ENCODE measurements at regions not wholly inside any gene's neighbourhood (a gene's known extent, or its start where the extent isn't known, plus 50 kb on each side); places are given as distances from the start of the nearest gene placed in this dataset.

GRCh38 chr3:150063237-150063636 lies 92.5 kb upstream of the PFN2 start:
- Histone ChIP-seq H3K79me2 (no peaks in the 10 kb centered on the region), H3K27me3 (no peaks in the 10 kb centered on the region), H3K4me3 (no peak overlapping the region), H3K4me2 (no peak overlapping the region), H4K20me1 (ENCODE audit: insufficient read depth, poor library complexity, severe bottlenecking) (no peaks in the 10 kb centered on the region), H2AFZ (no peak overlapping the region), H3K36me3 (replicated peaks; ENCODE audit: insufficient read depth, low read depth) (no peaks in the 10 kb centered on the region), H3K9me3 (ENCODE audit: low read depth) (no peaks in the 10 kb centered on the region), H3K9me2 (replicated peaks; ENCODE audit: insufficient read depth) (no peaks in the 10 kb centered on the region), H3K27ac (peak overlapping the region; percentile 56), H3K4me1 (ENCODE audit: insufficient read depth) (no peaks in the 10 kb centered on the region)
- WGBS (ENCODE audit: low lambda C conversion rate, missing lambda C conversion rate), result 92% methylated on average over 1 of the region's 1 CpG
- DNase-seq (ENCODE audit: low spot score), result no peak
- no peak for TF ChIP-seq EZH2 (IDR thresholded peaks at IDR 0.05; ENCODE audit: borderline replicate concordance)

GRCh38 chr3:150062492-150062891 lies 91.8 kb upstream of the PFN2 start:
- peak; percentile 28 for DNase-seq (ENCODE audit: low spot score)
- TF ChIP-seq EZH2phosphoT487 (IDR thresholded peaks at IDR 0.05; ENCODE audit: low read depth, severe bottlenecking, unreplicated experiment), result no peak
- no peak for TF ChIP-seq EZH2 (IDR thresholded peaks at IDR 0.05; ENCODE audit: borderline replicate concordance)
- no peak for TF ChIP-seq CTCF (IDR thresholded peaks at IDR 0.05; ENCODE audit: poor library complexity)
- 23% methylated on average over 6 of the region's 6 CpGs for WGBS (ENCODE audit: low lambda C conversion rate, missing lambda C conversion rate)
- H2AFZ ChIP-seq, result peak overlapping the region; percentile 12
- no peaks in the 10 kb centered on the region for H3K36me3 ChIP-seq (replicated peaks; ENCODE audit: insufficient read depth, low read depth)
- no peaks in the 10 kb centered on the region for H3K9me2 ChIP-seq (replicated peaks; ENCODE audit: insufficient read depth)
- H3K9me3 ChIP-seq (ENCODE audit: low read depth), result no peaks in the 10 kb centered on the region
- H3K4me3 ChIP-seq, result no peak overlapping the region
- peak overlapping the region; percentile 56 for H3K27ac ChIP-seq
- H4K20me1 ChIP-seq (ENCODE audit: insufficient read depth, poor library complexity, severe bottlenecking), result no peaks in the 10 kb centered on the region
- H3K27me3 ChIP-seq, result no peaks in the 10 kb centered on the region
- H3K79me2 ChIP-seq, result no peaks in the 10 kb centered on the region
- H3K4me1 ChIP-seq (ENCODE audit: insufficient read depth), result no peaks in the 10 kb centered on the region
- peak overlapping the region; percentile 65 for H3K4me2 ChIP-seq

- H3K27me3 ChIP-seq, result no peaks in the 10 kb centered on the region
- H3K79me2 ChIP-seq, result no peaks in the 10 kb centered on the region
- no peak for DNase-seq (ENCODE audit: low spot score)
- H3K4me2 ChIP-seq, result no peak overlapping the region
- no peak overlapping the region for H3K4me3 ChIP-seq
- H3K27ac ChIP-seq, result peak overlapping the region; percentile 56
- TF ChIP-seq EZH2 (IDR thresholded peaks at IDR 0.05; ENCODE audit: borderline replicate concordance) (no peak), EZH2phosphoT487 (IDR thresholded peaks at IDR 0.05; ENCODE audit: low read depth, severe bottlenecking, unreplicated experiment) (no peak), CTCF (IDR thresholded peaks at IDR 0.05; ENCODE audit: poor library complexity) (no peak)
- H3K4me1 ChIP-seq (ENCODE audit: insufficient read depth), result no peaks in the 10 kb centered on the region
- WGBS (ENCODE audit: low lambda C conversion rate, missing lambda C conversion rate), result 88% methylated on average over 4 of the region's 4 CpGs
- H4K20me1 ChIP-seq (ENCODE audit: insufficient read depth, poor library complexity, severe bottlenecking), result no peaks in the 10 kb centered on the region
- H3K9me3 ChIP-seq (ENCODE audit: low read depth), result no peaks in the 10 kb centered on the region
- H3K9me2 ChIP-seq (replicated peaks; ENCODE audit: insufficient read depth), result no peaks in the 10 kb centered on the region
- H3K36me3 ChIP-seq (replicated peaks; ENCODE audit: insufficient read depth, low read depth), result no peaks in the 10 kb centered on the region
- no peak overlapping the region for H2AFZ ChIP-seq
Measured at GRCh38 chr3:150061288-150062024, 90.8 kb upstream of the PFN2 start.

- WGBS (ENCODE audit: low lambda C conversion rate, missing lambda C conversion rate), result 74% methylated on average over 4 of the region's 4 CpGs
- no peak for DNase-seq (ENCODE audit: low spot score)
- no peaks in the 10 kb centered on the region for H4K20me1 ChIP-seq (ENCODE audit: insufficient read depth, poor library complexity, severe bottlenecking)
- H3K9me2 ChIP-seq (replicated peaks; ENCODE audit: insufficient read depth), result no peaks in the 10 kb centered on the region
- H3K36me3 ChIP-seq (replicated peaks; ENCODE audit: insufficient read depth, low read depth), result no peaks in the 10 kb centered on the region
- no peak overlapping the region for H2AFZ ChIP-seq
- no peak overlapping the region for H3K27ac ChIP-seq
- H3K4me2 ChIP-seq, result no peak overlapping the region
- no peak overlapping the region for H3K4me3 ChIP-seq
- H3K27me3 ChIP-seq, result no peaks in the 10 kb centered on the region
- H3K79me2 ChIP-seq, result no peaks in the 10 kb centered on the region
- TF ChIP-seq EZH2 (IDR thresholded peaks at IDR 0.05; ENCODE audit: borderline replicate concordance) (no peak), CTCF (IDR thresholded peaks at IDR 0.05; ENCODE audit: poor library complexity) (no peak), EZH2phosphoT487 (IDR thresholded peaks at IDR 0.05; ENCODE audit: low read depth, severe bottlenecking, unreplicated experiment) (no peak)
- H3K4me1 ChIP-seq (ENCODE audit: insufficient read depth), result no peaks in the 10 kb centered on the region
- no peaks in the 10 kb centered on the region for H3K9me3 ChIP-seq (ENCODE audit: low read depth)
Measured at GRCh38 chr3:150059729-150060128, 89.0 kb upstream of the PFN2 start.

Data from hepatocyte (in vitro differentiated cells).